Omental fat pad (tissue), 3 donors: ENCODE measurements at regions not wholly inside any gene's neighbourhood (a gene's known extent, or its start where the extent isn't known, plus 50 kb on each side); places are given as distances from the start of the nearest gene placed in this dataset.

ENCODE experiments used
- ATAC-seq: fragments of 150-250 bp; one replicate; pipeline ENCODE4 v1.9.1; 2016; ENCODE audit warnings: mild to moderate bottlenecking, moderate library complexity; ENCODE audit not compliant: low FRiP score
- DNase-seq: peaks from one replicate; pipeline ENCODE4 v3.0.0-alpha.2; 2019; ENCODE audit warnings: low spot score
- TF ChIP-seq, protein P1 (sequence below), 3 donors: fragments of 450-650 bp; IDR thresholded peaks; one replicate each; pipeline ENCODE4 v1.5.1; 2016 to 2017; ENCODE audit warnings: antibody characterized with exemption in 3 of 3, mild to moderate bottlenecking in 3 of 3, moderate library complexity in 2 of 3

DNA sequence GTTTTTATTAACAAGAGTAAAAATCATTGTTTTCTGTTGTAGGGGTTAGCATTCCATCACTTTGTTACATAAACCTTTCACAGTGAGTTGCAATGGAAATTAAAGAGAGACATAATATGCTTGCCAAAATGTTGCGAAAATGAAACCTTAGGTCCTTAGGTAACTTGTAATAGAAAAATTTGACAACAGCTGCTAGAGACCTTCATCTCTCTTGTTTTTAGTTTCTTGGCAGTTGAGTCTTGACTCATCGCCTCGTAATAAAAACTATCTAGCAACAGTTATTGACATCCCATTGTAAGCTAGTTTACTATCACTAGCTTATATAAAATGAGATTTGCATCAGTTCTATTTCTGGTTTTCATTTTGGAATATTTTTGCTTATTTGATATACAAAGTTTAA lies 179.0 kb upstream of the MMS22L start:
- ATAC-seq (no peak), DNase-seq (no peak)
- TF ChIP-seq, protein P1, sequence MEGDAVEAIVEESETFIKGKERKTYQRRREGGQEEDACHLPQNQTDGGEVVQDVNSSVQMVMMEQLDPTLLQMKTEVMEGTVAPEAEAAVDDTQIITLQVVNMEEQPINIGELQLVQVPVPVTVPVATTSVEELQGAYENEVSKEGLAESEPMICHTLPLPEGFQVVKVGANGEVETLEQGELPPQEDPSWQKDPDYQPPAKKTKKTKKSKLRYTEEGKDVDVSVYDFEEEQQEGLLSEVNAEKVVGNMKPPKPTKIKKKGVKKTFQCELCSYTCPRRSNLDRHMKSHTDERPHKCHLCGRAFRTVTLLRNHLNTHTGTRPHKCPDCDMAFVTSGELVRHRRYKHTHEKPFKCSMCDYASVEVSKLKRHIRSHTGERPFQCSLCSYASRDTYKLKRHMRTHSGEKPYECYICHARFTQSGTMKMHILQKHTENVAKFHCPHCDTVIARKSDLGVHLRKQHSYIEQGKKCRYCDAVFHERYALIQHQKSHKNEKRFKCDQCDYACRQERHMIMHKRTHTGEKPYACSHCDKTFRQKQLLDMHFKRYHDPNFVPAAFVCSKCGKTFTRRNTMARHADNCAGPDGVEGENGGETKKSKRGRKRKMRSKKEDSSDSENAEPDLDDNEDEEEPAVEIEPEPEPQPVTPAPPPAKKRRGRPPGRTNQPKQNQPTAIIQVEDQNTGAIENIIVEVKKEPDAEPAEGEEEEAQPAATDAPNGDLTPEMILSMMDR (IDR thresholded peaks at IDR 0.05) = no peak

DNA sequence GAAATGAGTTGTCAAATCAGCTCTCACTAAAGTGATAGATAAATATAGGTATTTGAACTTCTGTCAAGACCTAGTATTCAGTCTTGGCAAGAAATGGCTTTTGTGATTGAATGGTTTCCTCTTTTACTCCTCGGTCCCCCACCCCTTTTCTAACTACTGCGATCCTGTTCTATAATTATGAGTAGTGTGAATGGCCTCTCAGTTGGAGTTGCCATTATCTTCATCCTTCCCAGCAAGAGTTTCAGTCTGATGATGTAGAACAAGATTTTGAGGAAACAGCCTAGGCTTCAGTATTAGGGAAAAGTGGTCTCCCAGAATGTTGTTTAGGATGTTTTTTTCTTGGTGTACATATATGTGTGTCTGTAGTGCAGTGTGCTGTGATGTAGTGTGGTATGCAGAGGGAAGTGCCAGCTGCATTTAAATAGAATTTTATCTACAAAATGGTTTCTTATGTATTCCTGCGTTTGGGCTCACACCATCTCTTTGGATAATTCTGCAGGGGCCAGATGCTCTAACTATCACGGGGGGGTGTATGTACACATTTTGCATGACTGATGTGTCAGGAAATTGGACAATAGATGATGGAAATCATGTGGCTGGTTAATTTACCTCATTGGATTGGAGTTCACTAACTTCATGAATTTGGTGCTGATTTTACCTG lies 180.1 kb upstream of the MMS22L start:
- TF ChIP-seq, protein P1 (IDR thresholded peaks at IDR 0.05) = no peak
- ATAC-seq (no peak), DNase-seq (no peak)

DNA sequence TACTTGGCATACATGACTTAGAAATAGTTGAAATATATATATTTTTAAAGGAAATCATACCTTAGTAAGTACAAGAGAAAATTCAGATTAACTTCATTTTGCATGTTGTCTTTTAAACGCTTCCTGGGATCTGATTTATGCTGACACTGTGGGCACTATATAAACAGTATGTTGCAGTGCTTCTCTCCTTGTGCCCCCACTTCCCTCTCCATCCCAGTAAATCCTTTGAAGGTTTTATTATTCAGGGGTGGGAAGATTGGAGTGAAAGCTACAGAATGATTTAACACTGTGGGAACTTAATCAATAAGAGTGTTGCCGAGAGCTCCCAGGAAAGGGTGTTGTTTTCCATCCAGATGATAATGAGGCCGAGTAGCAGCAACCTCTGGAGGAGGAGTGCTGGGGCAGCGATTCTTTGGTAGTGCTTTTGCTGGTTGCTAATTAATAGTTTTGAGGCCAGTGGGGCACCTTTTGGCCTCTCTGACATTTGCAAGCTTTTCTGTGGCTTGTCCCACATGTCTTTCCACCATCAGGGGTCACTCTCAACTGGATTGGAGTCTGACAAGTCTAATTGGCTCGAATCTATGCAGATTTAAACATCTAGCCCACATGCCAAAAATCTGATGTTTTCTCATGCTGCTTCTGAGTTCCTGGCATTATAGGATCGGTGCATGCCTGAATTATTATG lies 183.0 kb upstream of the MMS22L start:
- TF ChIP-seq, protein P1 (IDR thresholded peaks at IDR 0.05) = no peak
- no peak for ATAC-seq
- DNase-seq = no peak

DNA sequence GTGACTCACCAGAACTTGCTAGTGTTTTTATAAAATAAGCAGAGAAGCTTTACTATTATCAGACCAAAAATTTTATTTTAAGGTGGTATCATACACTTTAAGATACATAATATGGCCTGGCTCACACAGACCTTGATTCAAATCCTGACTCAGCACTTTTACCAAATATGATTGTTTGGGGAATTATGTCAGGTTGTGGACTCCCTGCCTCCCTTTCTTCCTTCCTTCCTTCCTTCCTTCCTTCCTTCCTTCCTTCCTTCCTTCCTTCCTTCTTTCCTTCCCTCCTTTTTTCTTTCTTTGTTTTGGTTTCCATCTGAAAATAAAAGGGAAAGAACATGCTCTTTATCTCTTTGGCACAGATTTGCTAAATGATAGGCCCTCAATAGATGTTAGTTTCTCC lies 186.0 kb upstream of the MMS22L start:
- ATAC-seq = no peak
- TF ChIP-seq, protein P1 (IDR thresholded peaks at IDR 0.05) = no peak

DNA sequence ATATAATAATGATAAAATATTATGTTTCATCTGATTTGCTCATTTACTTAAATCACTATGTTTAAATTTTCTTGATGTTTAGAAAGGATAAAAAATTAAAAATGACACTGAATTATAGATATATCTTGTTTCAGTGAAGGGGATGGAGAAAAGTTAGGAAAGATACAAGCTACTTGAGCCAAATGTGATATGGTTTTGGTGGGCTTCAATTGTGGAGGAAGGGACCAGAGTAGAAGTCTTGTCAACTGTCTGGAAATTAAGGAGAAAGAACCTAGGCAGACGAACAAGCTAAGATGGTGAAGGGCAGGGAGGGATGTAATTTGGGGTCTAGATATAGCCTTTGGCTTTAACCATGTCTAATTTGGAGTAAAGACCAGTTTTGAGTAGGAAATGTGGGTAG lies 186.4 kb upstream of the MMS22L start:
- no peak for ATAC-seq
- TF ChIP-seq, protein P1 (IDR thresholded peaks at IDR 0.05) = no peak
- no peak for DNase-seq

More for the DNA sequence above, 186.0 kb upstream of the MMS22L start:
- DNase-seq = no peak

DNA sequence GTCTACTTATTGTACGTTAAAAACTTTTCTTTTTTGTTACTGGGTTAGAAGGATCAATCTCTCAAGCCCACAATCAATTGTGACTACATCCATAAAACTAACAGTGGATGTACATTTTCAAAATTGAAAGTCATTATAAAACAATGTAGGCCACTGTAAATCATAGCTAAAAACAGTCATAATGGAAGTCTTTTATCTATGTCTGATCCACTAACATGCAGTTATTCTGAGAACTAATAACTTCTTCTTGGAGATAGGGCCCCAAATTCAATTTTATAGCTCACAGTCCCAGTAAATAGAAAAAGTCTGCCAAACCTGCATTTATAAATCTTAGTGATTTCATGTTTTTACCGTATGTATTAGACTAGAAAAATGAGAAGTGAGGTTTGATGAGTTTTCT lies 187.3 kb upstream of the MMS22L start:
- ATAC-seq (no peak), DNase-seq (no peak)
- TF ChIP-seq, protein P1 (IDR thresholded peaks at IDR 0.05) = no peak

DNA sequence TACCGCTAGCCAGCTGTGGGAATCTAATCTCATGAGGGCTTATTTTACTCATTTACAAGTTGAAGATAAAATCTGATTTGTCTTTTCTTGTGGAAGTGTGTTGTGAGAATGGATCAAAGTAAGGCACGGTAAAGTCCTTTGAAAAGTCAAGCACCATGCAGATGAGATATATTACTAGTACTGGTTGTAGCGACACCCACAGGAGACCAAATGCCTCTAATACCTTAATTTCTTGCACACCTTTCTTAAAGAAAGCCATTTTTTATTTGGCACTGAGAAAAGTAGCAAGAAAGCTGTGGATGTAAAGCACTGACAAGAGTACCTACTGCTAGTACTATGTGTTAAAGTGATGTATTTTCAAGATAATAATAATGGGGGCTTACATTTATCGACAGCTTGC lies 191.0 kb upstream of the MMS22L start:
- TF ChIP-seq, protein P1 (IDR thresholded peaks at IDR 0.05) = no peak
- ATAC-seq (no peak), DNase-seq (no peak)
